ENCODE measurements at regions not wholly inside any gene's neighbourhood (a gene's known extent, or its start where the extent isn't known, plus 50 kb on each side); places are given as distances from the start of the nearest gene placed in this dataset.

DNA sequence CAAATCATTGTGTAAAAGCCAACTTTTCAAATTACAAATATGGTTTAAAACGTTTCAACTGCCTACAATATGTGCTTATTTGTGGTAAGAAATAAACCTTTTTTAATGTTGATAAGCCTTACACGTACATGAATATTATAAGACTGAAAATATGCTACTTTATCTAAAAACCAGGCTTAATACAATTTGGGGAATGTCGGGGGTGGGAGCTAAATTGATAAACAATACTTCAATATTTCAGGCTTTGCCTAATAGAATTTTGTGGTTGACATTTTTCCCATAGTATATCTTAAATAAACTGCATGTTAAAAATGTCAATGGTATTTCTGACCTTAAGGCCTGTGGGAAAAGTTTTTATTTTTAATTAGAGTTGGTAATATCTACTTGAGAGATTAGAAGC is 69.8 kb upstream of the SLIT2 start:
- no peak for TF ChIP-seq CTCF (IDR thresholded peaks at IDR 0.05; ENCODE audit: insufficient read depth, missing control alignments)
- DNase-seq (ENCODE audit: insufficient read length, low spot score) (no peak), FAIRE-seq (no peak)

- DNase-seq (ENCODE audit: insufficient read length, low spot score): no peak
- FAIRE-seq: no peak
- TF ChIP-seq CTCF (IDR thresholded peaks at IDR 0.05; ENCODE audit: insufficient read depth, missing control alignments): no peak
Observed at GRCh38 chr4:20180509-20180908, 71.2 kb upstream of the SLIT2 start.

DNA sequence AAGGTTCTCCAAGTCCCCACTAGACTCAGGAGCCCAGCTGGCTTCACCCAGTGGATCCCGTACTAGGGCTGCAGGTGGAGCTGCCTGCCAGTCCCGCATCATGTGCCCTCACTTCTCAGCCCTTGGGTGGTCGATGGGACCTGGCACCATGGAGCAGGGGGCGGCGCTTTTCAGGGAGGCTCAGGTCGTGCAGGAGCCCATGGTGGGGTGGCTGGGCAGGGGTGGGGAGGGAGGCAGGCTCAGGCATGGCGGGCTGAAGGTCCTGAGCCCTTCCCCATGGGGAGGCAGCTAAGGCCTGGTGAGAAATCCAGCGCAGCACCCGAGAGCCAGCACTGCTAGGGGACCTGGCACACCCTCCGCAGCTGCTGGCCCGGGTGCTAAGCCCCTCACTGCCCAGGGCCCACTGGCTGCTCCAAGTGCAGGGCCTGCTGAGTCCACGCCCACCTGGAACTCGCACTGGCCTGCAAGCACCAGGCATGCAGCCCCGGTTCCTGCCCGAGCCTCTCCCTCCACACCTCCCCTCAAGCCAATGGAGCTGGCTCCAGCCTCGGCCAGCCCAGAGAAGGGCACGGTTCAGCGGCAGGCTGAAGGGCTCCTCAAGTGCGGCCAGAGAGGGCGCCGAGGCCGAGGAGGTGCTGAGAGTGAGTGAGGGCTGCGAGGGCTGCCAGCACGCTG is 72.7 kb upstream of the SLIT2 start:
- no peak for FAIRE-seq
- DNase-seq (ENCODE audit: insufficient read length, low spot score): no peak
- TF ChIP-seq CTCF (IDR thresholded peaks at IDR 0.05; ENCODE audit: insufficient read depth, missing control alignments): no peak

- no peak for FAIRE-seq
- no peak for DNase-seq (ENCODE audit: insufficient read length, low spot score)
- TF ChIP-seq CTCF (IDR thresholded peaks at IDR 0.05; ENCODE audit: insufficient read depth, missing control alignments): no peak
Observed at GRCh38 chr4:20176881-20177280, 74.8 kb upstream of the SLIT2 start.

DNA sequence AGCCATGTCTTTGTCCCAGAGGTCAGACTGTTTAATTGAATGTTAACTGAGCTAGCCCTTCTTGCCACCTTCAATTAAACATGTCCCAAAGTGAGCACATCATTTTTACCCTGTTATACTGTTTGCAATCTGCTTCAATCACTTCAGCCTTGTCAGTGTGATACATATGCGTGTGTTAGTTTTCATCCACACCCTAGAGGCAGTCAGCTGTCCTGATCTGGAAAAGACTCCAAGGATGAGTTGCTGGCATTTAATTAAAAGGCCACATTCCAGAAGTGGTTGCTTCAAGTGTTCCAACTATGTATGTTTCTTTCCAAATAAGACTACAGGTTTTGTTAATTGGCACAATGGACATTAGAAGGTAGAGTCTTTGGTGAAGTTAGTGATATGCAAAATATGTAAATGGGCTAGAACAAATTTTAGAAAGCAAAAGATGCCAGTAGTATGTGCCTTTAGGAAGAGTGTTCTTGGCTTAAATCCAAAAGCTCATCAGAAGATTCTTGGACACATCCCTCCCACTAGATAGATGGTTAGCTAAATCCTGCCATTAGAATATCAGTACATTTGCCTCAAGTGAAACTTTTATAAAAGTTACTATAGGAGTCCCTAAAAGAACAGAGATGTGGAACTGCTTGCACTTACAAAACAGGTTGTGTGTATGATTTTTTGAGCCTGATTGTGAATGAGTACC is 79.5 kb upstream of the SLIT2 start:
- TF ChIP-seq CTCF (IDR thresholded peaks at IDR 0.05; ENCODE audit: insufficient read depth, missing control alignments): no peak
- DNase-seq (ENCODE audit: insufficient read length, low spot score) (no peak), FAIRE-seq (no peak)

GRCh38 chr4:20166544-20166943 is 85.2 kb upstream of the SLIT2 start:
- no peak for FAIRE-seq
- no peak for DNase-seq (ENCODE audit: insufficient read length, low spot score)
- no peak for TF ChIP-seq CTCF (IDR thresholded peaks at IDR 0.05; ENCODE audit: insufficient read depth, missing control alignments)

GRCh38 chr4:20159516-20159915 is 92.2 kb upstream of the SLIT2 start:
- peak; percentile 37 for DNase-seq (ENCODE audit: insufficient read length, low spot score)
- TF ChIP-seq CTCF (IDR thresholded peaks at IDR 0.05; ENCODE audit: insufficient read depth, missing control alignments): no peak

More at GRCh38 chr4:20159516-20159915, 92.2 kb upstream of the SLIT2 start:
- FAIRE-seq: peak; percentile 90
